Brain microvascular endothelial cell (primary cell): ENCODE measurements at regions not wholly inside any gene's neighbourhood (a gene's known extent, or its start where the extent isn't known, plus 50 kb on each side); places are given as distances from the start of the nearest gene placed in this dataset.

Experiments used
- DNase-seq: peaks from one replicate; pipeline ENCODE4 v3.0.0-alpha.2; 2020
- H3K27ac ChIP-seq: fragments of 250-450 bp; sonication (Bioruptor Pico); 2 replicates; pipeline ENCODE4 v1.5.1; 2020; ENCODE audit warnings: mild to moderate bottlenecking, moderate library complexity
- H3K27me3 ChIP-seq: fragments of 250-450 bp; sonication (Bioruptor Pico); replicated peaks from 2 replicates; pipeline ENCODE4 v1.5.1; 2020; ENCODE audit warnings: mild to moderate bottlenecking
- H3K36me3 ChIP-seq: fragments of 250-450 bp; sonication (Bioruptor Pico); replicated peaks from 2 replicates; pipeline ENCODE4 v1.5.1; 2020; ENCODE audit warnings: mild to moderate bottlenecking
- H3K4me3 ChIP-seq: 2 replicates; pipeline ENCODE4 v1.5.1; 2011; ENCODE audit warnings: low read depth, mild to moderate bottlenecking, control low read depth, low read length, moderate library complexity
- CTCF ChIP-seq: IDR thresholded peaks from 2 replicates; pipeline ENCODE4 v1.5.1; 2011; ENCODE audit warnings: low read depth, mild to moderate bottlenecking, moderate library complexity, low read length, control low read depth, inconsistent platforms; ENCODE audit errors: missing control alignments
- in situ Hi-C: cut with HindIII; loops from 2 replicates; pipeline ENCODE4 v1.10.0; 2017; ENCODE audit warnings: low sequenced_read_pairs, low pct_ligation_motif_present

- no peak for TF ChIP-seq CTCF
- H3K36me3 ChIP-seq, result no peaks in the 10 kb centered on the region
- H3K27me3 ChIP-seq, result no peaks in the 10 kb centered on the region
- no peak overlapping the region for H3K4me3 ChIP-seq
- DNase-seq, result no peak
- in situ Hi-C loops, result no loop called here
- no peak overlapping the region for H3K27ac ChIP-seq
Measured at GRCh38 chr1:198472997-198473396, 67.5 kb downstream of the ATP6V1G3 start.

DNA sequence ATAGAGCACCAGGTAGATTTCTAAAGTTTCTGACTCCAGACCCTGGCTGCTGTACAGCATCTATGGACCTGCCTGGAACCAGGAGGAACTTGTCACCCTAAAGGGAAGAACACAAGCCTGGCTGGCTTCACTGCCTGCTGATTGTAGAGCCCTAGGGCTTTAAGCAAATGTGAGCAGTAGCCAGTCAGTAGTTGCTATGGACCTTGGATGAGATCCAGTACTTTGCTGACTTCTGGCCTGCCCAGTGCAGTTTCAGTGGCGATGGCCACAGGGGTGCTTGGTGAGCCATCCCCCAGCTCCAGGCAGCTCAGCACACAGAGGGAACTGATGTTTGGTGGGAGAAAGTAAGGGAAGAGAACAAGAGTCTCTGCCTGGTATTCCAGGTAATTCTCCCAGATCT, 68.4 kb downstream of the ATP6V1G3 start:
- no peak for TF ChIP-seq CTCF
- in situ Hi-C loops, result no loop called here
- DNase-seq, result no peak

DNA sequence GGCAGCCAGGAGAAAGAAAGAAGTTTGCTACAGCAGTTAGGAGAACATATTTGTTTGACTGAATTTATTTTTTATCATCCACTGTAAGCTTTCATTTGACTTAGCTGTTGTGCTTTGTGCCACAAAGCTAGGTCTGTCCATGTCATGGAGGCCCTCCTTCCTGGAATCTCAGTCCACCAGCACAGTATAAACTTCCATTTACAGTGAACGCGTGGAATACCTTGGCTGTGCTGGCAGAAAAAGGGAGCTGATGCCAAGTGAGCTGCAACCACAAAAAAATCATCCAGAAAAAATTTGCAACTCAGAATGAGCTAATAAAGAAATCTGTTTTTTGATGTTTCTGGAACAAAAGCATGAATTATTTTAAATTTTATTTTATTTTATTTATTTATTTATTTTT, 72.6 kb downstream of the ATP6V1G3 start:
- in situ Hi-C loops, result no loop called here

More for the DNA sequence above, 68.4 kb downstream of the ATP6V1G3 start:
- no peaks in the 10 kb centered on the region for H3K27me3 ChIP-seq
- no peak overlapping the region for H3K4me3 ChIP-seq
- H3K27ac ChIP-seq, result no peak overlapping the region
- H3K36me3 ChIP-seq, result no peaks in the 10 kb centered on the region

DNA sequence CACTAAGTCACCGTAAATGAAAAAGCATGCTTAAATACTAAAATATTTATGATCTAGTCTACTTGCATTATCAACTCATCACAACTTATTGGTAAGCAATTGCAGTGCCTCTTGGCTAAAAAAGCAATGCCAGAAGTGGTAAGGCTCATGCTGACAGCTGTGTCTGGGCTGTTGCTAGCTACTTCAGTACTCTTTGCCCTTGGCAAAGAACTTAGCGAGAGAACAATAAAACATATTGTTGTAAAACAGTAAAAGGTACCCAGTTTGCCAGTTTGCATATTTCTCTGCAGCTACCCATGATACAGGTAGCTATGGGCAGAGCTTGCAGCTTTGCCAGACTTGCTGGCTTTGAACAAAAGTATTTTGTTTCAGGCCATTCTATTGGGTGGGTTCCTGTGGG, 73.1 kb downstream of the ATP6V1G3 start:
- no peak for TF ChIP-seq CTCF

More for the DNA sequence above, 72.6 kb downstream of the ATP6V1G3 start:
- no peak overlapping the region for H3K27ac ChIP-seq
- DNase-seq, result no peak
- TF ChIP-seq CTCF, result no peak
- H3K36me3 ChIP-seq, result no peaks in the 10 kb centered on the region
- H3K4me3 ChIP-seq, result no peak overlapping the region
- no peaks in the 10 kb centered on the region for H3K27me3 ChIP-seq

DNA sequence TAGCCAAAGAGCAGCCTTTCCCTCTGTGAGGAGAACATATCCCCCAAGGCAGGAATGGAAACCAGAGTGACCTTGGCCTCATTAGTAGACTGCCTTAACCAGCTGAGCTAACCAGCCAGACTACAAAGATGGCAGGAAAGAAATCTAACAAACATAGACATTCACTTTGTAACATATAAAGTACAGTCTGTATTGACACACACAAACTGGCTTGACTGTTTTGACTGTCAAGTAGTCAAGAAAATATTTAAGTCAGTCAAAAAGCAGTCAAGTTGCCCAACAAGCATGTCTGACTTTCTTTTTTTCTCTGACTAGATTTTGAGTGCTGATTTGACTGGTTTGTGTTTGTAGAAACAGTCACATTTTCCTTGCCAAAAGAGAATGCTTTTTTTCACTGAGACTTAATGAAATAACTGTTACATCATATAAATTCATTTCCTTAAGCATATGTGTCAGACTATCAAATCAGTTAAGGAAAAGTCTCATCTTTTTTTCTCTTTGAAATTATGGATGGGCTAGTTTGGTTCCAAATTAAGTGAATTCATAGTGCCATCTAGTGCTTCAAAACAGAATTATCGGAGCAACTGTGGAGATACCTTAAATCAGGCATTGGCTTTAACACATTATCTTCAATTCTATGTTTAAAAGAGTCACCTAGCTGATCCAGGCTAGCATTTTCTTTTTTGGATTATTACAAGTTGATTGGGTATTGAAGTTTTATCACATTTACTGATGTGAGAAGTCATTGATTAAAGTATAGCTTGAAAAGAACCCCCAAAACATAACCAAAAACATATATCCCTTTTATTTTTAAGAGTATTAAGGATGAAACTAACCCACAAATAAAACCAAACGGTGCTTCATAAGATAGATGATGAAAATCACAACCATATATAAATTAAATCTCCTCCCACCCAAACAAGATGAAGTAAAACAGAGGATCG, 75.0 kb downstream of the ATP6V1G3 start:
- peak; percentile 40 for TF ChIP-seq CTCF
- no peak overlapping the region for H3K27ac ChIP-seq
- no peaks in the 10 kb centered on the region for H3K27me3 ChIP-seq
- no peaks in the 10 kb centered on the region for H3K36me3 ChIP-seq
- DNase-seq, result peak; percentile 35
- H3K4me3 ChIP-seq, result no peak overlapping the region
- in situ Hi-C loops, result no loop called here

More for the DNA sequence above, 73.1 kb downstream of the ATP6V1G3 start:
- H3K27me3 ChIP-seq, result no peaks in the 10 kb centered on the region
- in situ Hi-C loops, result no loop called here
- DNase-seq, result no peak
- H3K4me3 ChIP-seq, result no peak overlapping the region
- H3K36me3 ChIP-seq, result no peaks in the 10 kb centered on the region
- no peak overlapping the region for H3K27ac ChIP-seq

DNA sequence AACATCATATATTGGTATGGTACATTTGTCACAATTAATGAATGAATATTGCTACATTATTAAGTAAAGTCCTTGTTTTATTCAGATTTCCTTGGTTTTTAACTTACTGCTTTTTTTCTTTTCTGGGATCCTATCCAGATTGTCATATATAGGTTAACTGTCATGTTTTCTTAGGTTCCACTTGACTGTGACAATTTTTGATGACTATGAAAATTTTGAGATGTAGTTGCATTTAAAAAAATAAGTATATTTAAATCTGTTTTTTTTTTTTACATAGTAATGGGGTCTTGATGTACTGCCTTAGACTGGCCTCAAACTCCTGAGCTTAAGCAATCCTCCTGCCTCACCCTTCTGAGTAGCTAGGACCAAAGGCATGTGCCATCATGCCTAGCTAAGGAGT, 76.8 kb downstream of the ATP6V1G3 start:
- no peak for DNase-seq
- in situ Hi-C loops, result no loop called here
- no peak for TF ChIP-seq CTCF
- H3K27me3 ChIP-seq, result no peaks in the 10 kb centered on the region
- no peak overlapping the region for H3K4me3 ChIP-seq
- no peak overlapping the region for H3K27ac ChIP-seq
- H3K36me3 ChIP-seq, result no peaks in the 10 kb centered on the region
